ENCODE measurements at regions not wholly inside any gene's neighbourhood (a gene's known extent, or its start where the extent isn't known, plus 50 kb on each side); places are given as distances from the start of the nearest gene placed in this dataset.

GRCh38 chr12:92571169-92571568, 131.6 kb upstream of the PLEKHG7 start:
- Histone ChIP-seq H3K36me3 (ENCODE audit: control insufficient read depth, insufficient read depth, low read length) (no peaks in the 10 kb centered on the region), H3K27ac (ENCODE audit: low read length) (no peak overlapping the region), H3K4me1 (ENCODE audit: control insufficient read depth, insufficient read depth, low read length) (no peaks in the 10 kb centered on the region), H3K9me3 (ENCODE audit: control insufficient read depth, insufficient read depth, low read length) (no peaks in the 10 kb centered on the region), H3K4me3 (ENCODE audit: low read length) (no peak overlapping the region), H3K27me3 (ENCODE audit: control insufficient read depth, insufficient read depth, low read length) (no peaks in the 10 kb centered on the region)
- no peak for DNase-seq
- 77% methylated on average over 4 of the region's 4 CpGs for WGBS (ENCODE audit: insufficient coverage)
- Mint-ChIP-seq H3K4me3 (no peak overlapping the region), H3K27me3 (ENCODE audit: low read depth in 2 of 2) (no peaks in the 10 kb centered on the region), H3K27ac (no peak overlapping the region), H3K9me3 (no peaks in the 10 kb centered on the region), H3K36me3 (peaks cover 9% of the 10 kb centered on the region), H3K4me1 (peaks cover 0 to 10% of the 10 kb centered on the region in 2 donors)
- TF ChIP-seq CTCF (IDR thresholded peaks at IDR 0.05): no peak
- ATAC-seq: no peak
- intact Hi-C loops (cut with micrococcal nuclease): loop anchor here (5.0 to 10.0 kb wide), 5 partner anchors 34 to 994 kb away; no protein-coding TSS in a partner anchor

GRCh38 chr12:92570056-92570753, 132.6 kb upstream of the PLEKHG7 start:
- Histone ChIP-seq H3K4me3 (ENCODE audit: low read length) (no peak overlapping the region), H3K27ac (ENCODE audit: low read length) (peak overlapping the region; percentile 9)

GRCh38 chr12:92568691-92569090, 134.1 kb upstream of the PLEKHG7 start:
- Histone ChIP-seq H3K27me3 (ENCODE audit: control insufficient read depth, insufficient read depth, low read length) (no peaks in the 10 kb centered on the region), H3K27ac (ENCODE audit: low read length) (peak overlapping the region; percentile 42), H3K4me1 (ENCODE audit: control insufficient read depth, insufficient read depth, low read length) (no peaks in the 10 kb centered on the region), H3K36me3 (ENCODE audit: control insufficient read depth, insufficient read depth, low read length) (no peaks in the 10 kb centered on the region), H3K4me3 (ENCODE audit: low read length) (no peak overlapping the region), H3K9me3 (ENCODE audit: control insufficient read depth, insufficient read depth, low read length) (no peaks in the 10 kb centered on the region)
- peaks cover 9% of the 10 kb centered on the region for H3K36me3 Mint-ChIP-seq
- 31% methylated on average over 2 of the region's 2 CpGs for WGBS (ENCODE audit: insufficient coverage)
- no peak overlapping the region for H3K27ac Mint-ChIP-seq
- no peaks in the 10 kb centered on the region for H3K9me3 Mint-ChIP-seq
- no peak for TF ChIP-seq CTCF (IDR thresholded peaks at IDR 0.05)
- intact Hi-C loops (cut with micrococcal nuclease): no loop called here
- ATAC-seq (no peak), DNase-seq (no peak)
- no peaks in the 10 kb centered on the region for H3K27me3 Mint-ChIP-seq (ENCODE audit: low read depth in 2 of 2)
- no peak overlapping the region for H3K4me3 Mint-ChIP-seq
- peaks cover 0 to 10% of the 10 kb centered on the region in 2 donors for H3K4me1 Mint-ChIP-seq

More at GRCh38 chr12:92570056-92570753, 132.6 kb upstream of the PLEKHG7 start:
- Histone ChIP-seq H3K4me1 (ENCODE audit: control insufficient read depth, insufficient read depth, low read length) (no peaks in the 10 kb centered on the region), H3K27me3 (ENCODE audit: control insufficient read depth, insufficient read depth, low read length) (no peaks in the 10 kb centered on the region), H3K9me3 (ENCODE audit: control insufficient read depth, insufficient read depth, low read length) (no peaks in the 10 kb centered on the region), H3K36me3 (ENCODE audit: control insufficient read depth, insufficient read depth, low read length) (no peaks in the 10 kb centered on the region)
- intact Hi-C loops (cut with micrococcal nuclease): loop anchor here (1.0 to 10.0 kb wide), 8 partner anchors 23 to 1188 kb away; no protein-coding TSS in a partner anchor
- TF ChIP-seq CTCF (IDR thresholded peaks at IDR 0.05): peak; percentile 88
- no peak overlapping the region for H3K4me3 Mint-ChIP-seq
- DNase-seq (peak in 1 of 2 donors; percentile 86), ATAC-seq (peak; percentile 70 to 81 (median 80))
- H3K27me3 Mint-ChIP-seq (ENCODE audit: low read depth in 2 of 2): no peaks in the 10 kb centered on the region
- 1% methylated on average over 4 of the region's 4 CpGs for WGBS (ENCODE audit: insufficient coverage)
- no peaks in the 10 kb centered on the region for H3K9me3 Mint-ChIP-seq
- H3K4me1 Mint-ChIP-seq: peaks cover 0 to 10% of the 10 kb centered on the region in 2 donors
- peaks cover 9% of the 10 kb centered on the region for H3K36me3 Mint-ChIP-seq
- H3K27ac Mint-ChIP-seq: no peak overlapping the region

All from natural killer cell (primary cell).